ENCODE measurements at regions not wholly inside any gene's neighbourhood (a gene's known extent, or its start where the extent isn't known, plus 50 kb on each side); places are given as distances from the start of the nearest gene placed in this dataset.

DNA sequence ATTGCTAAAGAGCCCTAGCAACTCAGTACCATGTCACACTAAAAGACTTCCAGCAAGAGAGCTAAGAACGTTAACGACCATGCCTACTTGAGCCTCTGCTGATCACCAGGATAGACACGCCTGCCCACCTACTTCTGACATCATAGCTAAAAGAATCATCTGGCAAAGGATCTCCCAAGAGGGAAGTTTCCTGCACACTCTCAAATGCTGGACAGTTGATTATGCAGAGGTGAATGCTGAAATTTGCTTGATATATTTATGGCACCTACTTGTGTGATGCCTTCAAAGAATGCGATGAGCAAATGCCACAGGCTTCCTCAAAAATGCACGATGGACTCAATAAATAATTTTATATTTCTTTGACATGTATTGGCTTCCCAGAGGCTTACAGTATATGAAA lies 113.6 kb downstream of the GALC start:
- TF ChIP-seq, protein P1, sequence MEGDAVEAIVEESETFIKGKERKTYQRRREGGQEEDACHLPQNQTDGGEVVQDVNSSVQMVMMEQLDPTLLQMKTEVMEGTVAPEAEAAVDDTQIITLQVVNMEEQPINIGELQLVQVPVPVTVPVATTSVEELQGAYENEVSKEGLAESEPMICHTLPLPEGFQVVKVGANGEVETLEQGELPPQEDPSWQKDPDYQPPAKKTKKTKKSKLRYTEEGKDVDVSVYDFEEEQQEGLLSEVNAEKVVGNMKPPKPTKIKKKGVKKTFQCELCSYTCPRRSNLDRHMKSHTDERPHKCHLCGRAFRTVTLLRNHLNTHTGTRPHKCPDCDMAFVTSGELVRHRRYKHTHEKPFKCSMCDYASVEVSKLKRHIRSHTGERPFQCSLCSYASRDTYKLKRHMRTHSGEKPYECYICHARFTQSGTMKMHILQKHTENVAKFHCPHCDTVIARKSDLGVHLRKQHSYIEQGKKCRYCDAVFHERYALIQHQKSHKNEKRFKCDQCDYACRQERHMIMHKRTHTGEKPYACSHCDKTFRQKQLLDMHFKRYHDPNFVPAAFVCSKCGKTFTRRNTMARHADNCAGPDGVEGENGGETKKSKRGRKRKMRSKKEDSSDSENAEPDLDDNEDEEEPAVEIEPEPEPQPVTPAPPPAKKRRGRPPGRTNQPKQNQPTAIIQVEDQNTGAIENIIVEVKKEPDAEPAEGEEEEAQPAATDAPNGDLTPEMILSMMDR (conservative IDR thresholded peaks at IDR 0.05; ENCODE audit: low read depth, low read length): no peak
- no peak for DNase-seq (ENCODE audit: low read depth)
- H3K4me3 ChIP-seq (ENCODE audit: low read depth, low read length): no peak overlapping the region

DNA sequence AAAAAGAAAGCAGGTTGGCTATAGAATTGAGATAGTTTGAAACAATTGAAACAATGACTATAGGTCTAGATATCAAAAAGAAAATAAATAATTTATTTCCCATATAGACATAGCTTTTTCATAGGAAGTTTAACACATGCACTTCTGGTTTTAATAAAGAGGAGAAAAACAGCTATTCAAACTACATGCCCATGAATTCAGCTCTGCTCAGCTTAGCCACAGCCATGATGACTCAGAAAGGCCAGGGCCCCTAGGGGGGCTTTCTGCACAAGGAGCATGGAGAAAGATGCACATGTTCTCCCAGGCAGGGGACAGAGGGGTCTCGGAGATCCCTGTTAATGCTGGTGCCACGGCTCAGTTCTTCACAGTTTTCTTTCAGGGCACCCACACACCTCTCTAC lies 114.0 kb downstream of the GALC start:
- TF ChIP-seq, protein P1 (conservative IDR thresholded peaks at IDR 0.05; ENCODE audit: low read depth, low read length): no peak
- DNase-seq (ENCODE audit: low read depth): no peak

DNA sequence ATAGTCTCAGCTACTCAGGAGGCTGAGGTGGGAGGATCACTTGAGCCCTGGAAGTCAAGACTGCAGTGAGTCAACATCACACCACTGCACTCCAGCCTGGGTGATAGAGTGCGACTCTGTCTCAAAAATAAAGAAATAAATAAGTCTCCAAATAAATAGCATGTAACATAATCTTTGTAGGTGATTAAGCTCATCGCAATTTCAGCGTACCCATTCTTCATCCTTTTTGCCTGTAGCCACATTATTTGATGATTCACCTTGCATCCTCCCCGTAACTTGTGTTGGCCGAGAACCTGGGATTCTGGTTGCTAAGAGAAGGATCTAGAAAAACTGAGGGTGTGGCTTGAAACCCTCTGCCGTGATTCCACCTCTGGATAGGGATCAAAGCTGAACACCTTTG lies 115.1 kb downstream of the GALC start:
- TF ChIP-seq, protein P1 (conservative IDR thresholded peaks at IDR 0.05; ENCODE audit: low read depth, low read length): no peak
- H3K4me3 ChIP-seq (ENCODE audit: low read depth, low read length): no peak overlapping the region
- no peak for DNase-seq (ENCODE audit: low read depth)

More for the DNA sequence above, 114.0 kb downstream of the GALC start:
- H3K4me3 ChIP-seq (ENCODE audit: low read depth, low read length): no peak overlapping the region

DNA sequence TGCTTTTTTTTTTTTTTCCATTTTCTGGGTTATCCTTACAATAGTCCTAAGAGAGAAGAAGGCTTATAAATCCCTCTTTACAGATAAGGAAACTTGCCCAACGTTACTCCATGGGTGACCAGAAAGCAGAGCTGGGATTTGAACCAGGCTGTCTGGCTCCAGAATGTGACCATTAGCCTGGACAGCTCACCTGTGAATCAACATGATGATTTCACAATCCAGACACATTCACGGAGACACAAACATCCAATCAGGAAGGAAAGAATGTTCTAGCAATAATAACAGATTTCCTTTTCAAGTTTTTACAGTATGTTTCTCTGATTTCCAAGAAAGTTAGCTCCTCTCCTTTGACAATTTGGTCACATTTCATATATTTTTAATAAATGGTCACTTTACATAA lies 118.3 kb downstream of the GALC start:
- no peak overlapping the region for H3K4me3 ChIP-seq (ENCODE audit: low read depth, low read length)
- no peak for DNase-seq (ENCODE audit: low read depth)
- TF ChIP-seq, protein P1 (conservative IDR thresholded peaks at IDR 0.05; ENCODE audit: low read depth, low read length): no peak

DNA sequence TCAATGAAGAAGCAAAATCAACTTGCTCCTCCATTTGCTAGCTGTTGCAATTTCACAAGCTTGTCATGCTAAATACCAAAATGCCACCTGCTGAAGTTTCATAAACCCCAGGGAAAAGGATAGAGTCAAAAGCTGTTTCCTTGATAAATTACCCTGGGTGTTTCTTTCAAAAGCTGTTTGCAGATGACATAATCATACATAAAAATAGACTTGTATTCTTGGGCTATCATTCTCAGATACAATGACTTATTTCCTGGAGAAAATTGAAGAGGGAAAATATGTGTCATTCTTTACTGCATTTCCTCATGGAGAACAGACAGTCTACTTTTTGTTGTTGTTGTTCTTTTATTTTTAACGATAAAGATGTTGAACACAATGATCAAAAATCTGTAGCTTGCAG lies 119.2 kb downstream of the GALC start:
- H3K4me3 ChIP-seq (ENCODE audit: low read depth, low read length): no peak overlapping the region
- DNase-seq (ENCODE audit: low read depth): no peak

DNA sequence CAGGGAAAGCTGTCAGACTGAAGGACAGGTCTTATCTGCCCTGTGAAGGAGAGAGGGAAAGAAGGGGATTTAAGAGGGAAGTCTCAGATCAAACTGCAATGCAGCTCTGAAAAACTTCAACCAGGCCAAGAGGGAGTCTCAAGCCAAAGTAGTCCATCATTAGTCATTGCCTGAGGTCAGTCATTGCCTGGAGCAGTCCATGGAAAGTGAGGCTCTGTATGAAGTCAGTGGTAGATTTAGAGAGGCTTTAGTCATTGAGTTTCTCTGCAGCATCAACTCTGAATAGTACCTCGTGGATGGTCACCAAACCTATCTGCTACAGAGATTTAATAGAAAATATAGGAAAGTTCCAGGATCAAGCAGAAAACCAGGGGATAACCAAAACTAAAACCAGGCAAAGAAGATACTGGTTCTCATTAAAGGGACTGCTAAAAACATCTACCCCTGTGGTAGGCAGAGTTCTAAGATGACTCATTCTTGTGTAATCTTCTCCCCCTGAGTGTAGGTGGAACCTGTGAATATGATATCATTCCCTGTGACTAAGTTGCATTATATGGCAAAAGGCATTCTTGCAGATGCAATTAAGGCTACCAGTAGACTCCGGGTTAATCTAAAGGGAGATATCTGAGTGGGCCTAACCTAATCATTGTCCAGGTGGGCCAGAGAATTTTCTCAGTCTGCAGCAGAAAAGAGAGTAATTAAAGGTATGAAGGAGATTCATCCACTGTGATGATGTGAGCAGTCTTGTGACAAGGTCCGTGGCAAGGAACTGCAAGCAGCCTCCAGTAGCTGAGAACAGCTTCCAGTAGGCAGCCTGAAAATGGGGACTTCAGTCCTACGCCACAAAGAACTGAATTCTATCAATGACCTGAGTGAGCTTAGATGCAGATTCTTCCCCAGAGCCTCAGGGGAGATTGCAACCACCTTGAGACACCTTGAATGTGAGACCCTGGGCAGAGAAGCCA lies 123.1 kb downstream of the GALC start:
- no peak overlapping the region for H3K4me3 ChIP-seq (ENCODE audit: low read depth, low read length)
- peak; percentile 81 for DNase-seq (ENCODE audit: low read depth)
- TF ChIP-seq, protein P1 (conservative IDR thresholded peaks at IDR 0.05; ENCODE audit: low read depth, low read length): no peak

More for the DNA sequence above, 119.2 kb downstream of the GALC start:
- TF ChIP-seq, protein P1 (conservative IDR thresholded peaks at IDR 0.05; ENCODE audit: low read depth, low read length): no peak

DNA sequence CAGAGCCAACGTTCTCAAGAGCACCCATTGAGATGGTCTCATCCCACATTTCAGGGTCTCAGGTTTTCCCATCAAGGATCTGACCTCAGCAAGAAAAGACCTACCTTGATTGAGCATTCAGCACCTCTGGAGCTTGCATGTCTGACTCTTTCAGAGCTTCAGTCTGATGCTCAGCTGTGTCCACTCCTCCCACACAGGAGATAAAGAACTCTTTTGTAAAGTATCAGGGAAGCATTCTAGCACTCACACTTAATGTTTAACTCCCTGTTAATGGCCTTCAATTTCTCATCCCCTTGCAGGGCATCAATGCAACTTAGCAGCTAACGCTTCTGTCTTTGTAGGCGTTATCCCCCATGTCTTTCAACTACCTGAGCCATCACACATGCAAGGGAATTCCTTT lies 124.1 kb downstream of the GALC start:
- H3K4me3 ChIP-seq (ENCODE audit: low read depth, low read length): no peak overlapping the region
- TF ChIP-seq, protein P1 (conservative IDR thresholded peaks at IDR 0.05; ENCODE audit: low read depth, low read length): no peak
- no peak for DNase-seq (ENCODE audit: low read depth)
